ENCODE measurements at regions not wholly inside any gene's neighbourhood (a gene's known extent, or its start where the extent isn't known, plus 50 kb on each side); places are given as distances from the start of the nearest gene placed in this dataset.

DNA sequence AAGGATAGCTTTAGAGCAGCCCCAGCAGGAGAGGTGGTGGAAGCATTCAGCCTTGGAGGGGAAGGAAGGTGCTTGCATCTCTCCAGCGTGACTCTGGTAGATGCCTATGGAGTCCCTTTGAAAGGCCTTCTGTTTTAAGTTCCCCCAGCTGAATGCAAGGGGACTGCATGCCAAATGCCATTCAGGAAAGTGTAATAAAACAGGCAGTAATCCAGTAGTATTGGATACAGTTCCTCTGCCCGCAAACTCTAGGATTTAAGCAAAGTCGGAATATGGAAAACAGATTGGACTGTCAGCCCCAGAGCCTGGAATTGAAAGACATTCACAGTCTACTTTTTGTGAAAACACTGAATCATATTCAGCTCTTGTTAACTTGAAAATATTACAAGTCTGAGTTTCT, 125.2 kb upstream of the GAREM1 start:
- TF ChIP-seq, protein P1, sequence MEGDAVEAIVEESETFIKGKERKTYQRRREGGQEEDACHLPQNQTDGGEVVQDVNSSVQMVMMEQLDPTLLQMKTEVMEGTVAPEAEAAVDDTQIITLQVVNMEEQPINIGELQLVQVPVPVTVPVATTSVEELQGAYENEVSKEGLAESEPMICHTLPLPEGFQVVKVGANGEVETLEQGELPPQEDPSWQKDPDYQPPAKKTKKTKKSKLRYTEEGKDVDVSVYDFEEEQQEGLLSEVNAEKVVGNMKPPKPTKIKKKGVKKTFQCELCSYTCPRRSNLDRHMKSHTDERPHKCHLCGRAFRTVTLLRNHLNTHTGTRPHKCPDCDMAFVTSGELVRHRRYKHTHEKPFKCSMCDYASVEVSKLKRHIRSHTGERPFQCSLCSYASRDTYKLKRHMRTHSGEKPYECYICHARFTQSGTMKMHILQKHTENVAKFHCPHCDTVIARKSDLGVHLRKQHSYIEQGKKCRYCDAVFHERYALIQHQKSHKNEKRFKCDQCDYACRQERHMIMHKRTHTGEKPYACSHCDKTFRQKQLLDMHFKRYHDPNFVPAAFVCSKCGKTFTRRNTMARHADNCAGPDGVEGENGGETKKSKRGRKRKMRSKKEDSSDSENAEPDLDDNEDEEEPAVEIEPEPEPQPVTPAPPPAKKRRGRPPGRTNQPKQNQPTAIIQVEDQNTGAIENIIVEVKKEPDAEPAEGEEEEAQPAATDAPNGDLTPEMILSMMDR (conservative IDR thresholded peaks at IDR 0.05), result no peak
- H3K27ac ChIP-seq, result no peak overlapping the region

DNA sequence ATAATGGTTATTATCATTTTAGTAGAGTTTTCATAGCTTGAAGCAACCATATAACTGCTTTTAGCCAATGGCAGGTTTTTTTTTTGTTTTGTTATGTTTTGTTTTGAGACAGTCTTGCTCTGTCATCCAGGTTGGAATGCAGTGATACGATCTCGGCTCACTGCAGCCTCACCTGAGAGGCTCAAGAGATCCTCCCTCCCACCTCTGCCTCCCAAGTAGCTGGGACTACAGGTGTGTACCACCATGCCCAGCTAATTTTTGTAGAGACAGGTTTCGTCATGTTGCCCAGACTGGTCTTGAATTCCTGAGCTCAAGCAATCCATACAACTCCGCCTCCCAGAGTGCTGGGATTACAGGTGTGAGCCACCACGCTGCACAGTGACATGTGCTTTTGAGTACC, 117.5 kb upstream of the GAREM1 start:
- TF ChIP-seq, protein P1 (conservative IDR thresholded peaks at IDR 0.05), result no peak
- no peak overlapping the region for H3K27ac ChIP-seq

DNA sequence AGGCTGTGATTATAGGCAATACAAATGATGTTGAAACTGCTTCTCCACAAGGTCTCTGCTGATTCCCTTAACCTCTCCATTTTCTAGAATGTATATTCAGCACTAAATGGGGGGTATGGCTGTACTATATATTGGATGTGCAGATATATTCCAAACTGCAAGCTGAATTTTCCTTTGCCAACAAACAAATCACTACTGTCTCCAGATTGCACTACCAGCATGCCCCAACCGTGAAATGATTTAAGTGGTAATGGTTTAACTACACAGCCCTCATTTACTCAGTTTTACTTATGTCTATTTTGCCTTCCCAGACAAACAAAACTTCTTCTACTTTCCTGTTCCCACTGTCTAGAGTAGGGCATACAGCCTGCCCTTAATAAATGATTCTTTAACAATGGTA, 112.7 kb upstream of the GAREM1 start:
- H3K27ac ChIP-seq, result no peak overlapping the region
- TF ChIP-seq, protein P1 (conservative IDR thresholded peaks at IDR 0.05), result no peak

DNA sequence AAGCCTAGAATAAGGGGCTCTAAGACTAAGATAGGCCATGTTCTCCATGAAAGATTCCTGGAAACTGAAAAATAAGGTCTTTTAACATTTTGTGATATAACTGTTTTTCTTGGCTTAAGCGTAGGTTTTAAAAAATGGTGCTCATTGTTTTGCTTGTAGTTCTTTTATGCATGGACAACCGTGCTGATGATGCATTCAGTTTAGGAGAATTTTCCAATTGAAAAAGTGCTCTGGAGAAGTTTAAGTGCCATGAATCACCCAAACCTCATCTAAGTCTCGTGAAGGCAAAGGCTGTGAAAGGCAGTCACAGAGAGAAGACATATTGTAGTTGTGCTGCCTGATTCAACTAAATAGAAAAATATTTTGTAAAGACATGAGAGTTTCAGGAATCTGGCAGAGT, 111.8 kb upstream of the GAREM1 start:
- TF ChIP-seq, protein P1 (conservative IDR thresholded peaks at IDR 0.05), result no peak
- H3K27ac ChIP-seq, result no peak overlapping the region

DNA sequence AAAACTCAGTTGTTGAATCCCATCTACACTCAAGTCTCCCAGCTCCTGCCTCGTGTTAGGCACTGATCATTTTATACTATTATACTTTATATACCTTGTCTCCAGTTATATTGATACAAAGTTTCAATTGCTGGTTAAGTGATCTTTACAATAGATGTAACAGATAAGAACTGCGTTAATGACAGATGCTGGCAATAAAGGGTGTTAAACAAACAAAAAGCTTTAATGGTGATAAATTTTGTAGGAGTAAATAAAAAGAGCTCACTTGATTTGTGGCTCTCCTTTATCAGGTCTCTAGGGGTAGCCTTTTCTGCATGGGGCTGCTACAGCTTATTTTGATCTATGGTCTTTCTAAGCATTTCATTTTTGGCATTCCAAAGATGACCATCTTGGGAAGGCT, 106.9 kb upstream of the GAREM1 start:
- TF ChIP-seq, protein P1 (conservative IDR thresholded peaks at IDR 0.05), result no peak
- H3K27ac ChIP-seq, result no peak overlapping the region

DNA sequence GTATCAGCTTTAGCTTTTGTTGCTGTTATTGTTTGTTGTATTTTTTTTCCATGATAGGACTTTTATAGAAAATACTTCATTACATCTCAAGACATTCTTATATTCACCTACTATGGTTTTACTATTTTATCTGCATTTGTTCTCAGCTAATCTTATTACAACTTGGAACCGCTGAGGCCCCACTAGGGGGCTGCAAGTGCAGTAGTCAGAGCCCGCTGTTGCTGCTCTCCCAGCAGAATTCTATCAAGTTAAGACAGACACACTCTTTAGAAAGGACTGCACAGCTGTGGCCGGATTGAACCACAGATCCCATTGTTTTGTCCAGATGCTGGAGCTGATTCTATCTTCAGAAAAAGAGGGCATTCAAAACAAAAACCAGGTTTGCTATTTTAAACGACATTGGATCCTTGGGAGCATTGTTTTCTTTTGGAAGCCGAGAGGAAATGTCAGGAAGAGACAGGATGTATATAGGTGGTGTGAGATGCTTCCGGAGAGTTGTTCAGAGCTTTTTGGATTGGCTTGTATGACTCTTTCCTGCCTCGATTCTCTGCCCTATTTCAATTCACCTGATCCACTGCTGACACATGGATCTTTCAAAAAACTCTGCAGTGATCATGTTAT, 105.7 kb upstream of the GAREM1 start:
- no peak overlapping the region for H3K27ac ChIP-seq
- TF ChIP-seq, protein P1 (conservative IDR thresholded peaks at IDR 0.05), result peak; percentile 65

DNA sequence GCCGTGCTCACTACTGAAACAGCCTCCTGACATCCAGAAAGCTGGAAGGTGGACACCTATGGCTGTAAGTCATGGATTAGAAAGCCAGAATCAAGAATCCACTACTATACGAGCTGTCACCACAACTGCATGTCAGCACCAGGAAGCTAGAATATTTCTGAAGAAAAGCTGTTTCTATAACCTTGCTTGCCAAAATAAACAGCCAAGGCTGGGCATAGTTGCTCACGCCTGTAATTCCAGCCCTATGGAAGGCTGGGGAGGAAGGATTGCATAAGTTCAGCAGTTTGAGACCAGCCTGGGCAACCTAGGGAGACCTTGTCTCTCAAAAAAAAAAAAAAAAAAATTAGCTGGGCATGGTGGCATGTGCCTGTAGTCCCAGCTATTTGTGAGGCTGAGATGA, 96.3 kb upstream of the GAREM1 start:
- TF ChIP-seq, protein P1 (conservative IDR thresholded peaks at IDR 0.05), result no peak
- no peak overlapping the region for H3K27ac ChIP-seq
